Endodermal cell (in vitro differentiated cells): ENCODE measurements at regions not wholly inside any gene's neighbourhood (a gene's known extent, or its start where the extent isn't known, plus 50 kb on each side); places are given as distances from the start of the nearest gene placed in this dataset.

Experiments used
- DNase-seq: peaks from one replicate; pipeline ENCODE4 v3.0.0-alpha.2; 2017
- H3K27ac ChIP-seq: 2 replicates; pipeline ENCODE4 v1.5.1; 2013; ENCODE audit warnings: mild to moderate bottlenecking, low read depth, low read length, moderate library complexity
- H3K27me3 ChIP-seq: 2 replicates; pipeline ENCODE4 v1.6.1; 2013; ENCODE audit warnings: mild to moderate bottlenecking, low read length, moderate library complexity; ENCODE audit not compliant: insufficient read depth, control insufficient read depth, poor library complexity, severe bottlenecking
- H3K36me3 ChIP-seq: 2 replicates; pipeline ENCODE4 v1.7.0; 2013; ENCODE audit warnings: mild to moderate bottlenecking, low read length, moderate library complexity; ENCODE audit not compliant: control insufficient read depth, insufficient read depth
- H3K4me1 ChIP-seq: one replicate; pipeline ENCODE4 v1.7.0; 2013; ENCODE audit warnings: low read length; ENCODE audit not compliant: control insufficient read depth, insufficient read depth
- H3K4me3 ChIP-seq: 2 replicates; pipeline ENCODE4 v1.5.1; 2013; ENCODE audit warnings: mild to moderate bottlenecking, low read length, moderate library complexity
- H3K9ac ChIP-seq: 2 replicates; pipeline ENCODE4 v1.6.1; 2013; ENCODE audit warnings: mild to moderate bottlenecking, low read length, moderate library complexity; ENCODE audit not compliant: poor library complexity, severe bottlenecking; ENCODE audit errors: extremely low read depth
- H3K9me3 ChIP-seq: 2 replicates; pipeline ENCODE4 v1.6.1; 2013; ENCODE audit warnings: mild to moderate bottlenecking, low read length, moderate library complexity; ENCODE audit not compliant: control insufficient read depth
- H3K27ac Mint-ChIP-seq: 2 replicates; pipeline ENCODE4 v1.8.0; 2020; ENCODE audit warnings: mixed read lengths
- H3K27me3 Mint-ChIP-seq: 2 replicates; pipeline ENCODE4 v1.8.0; 2021; ENCODE audit warnings: mild to moderate bottlenecking, mixed read lengths; ENCODE audit not compliant: insufficient read depth
- H3K36me3 Mint-ChIP-seq: 2 replicates; pipeline ENCODE4 v1.8.0; 2020; ENCODE audit warnings: low read depth, mixed read lengths
- H3K4me1 Mint-ChIP-seq: 2 replicates; pipeline ENCODE4 v1.8.0; 2020; ENCODE audit warnings: mixed read lengths
- H3K4me3 Mint-ChIP-seq: 2 replicates; pipeline ENCODE4 v1.8.0; 2020; ENCODE audit warnings: mild to moderate bottlenecking, moderate library complexity, mixed read lengths
- H3K9me3 Mint-ChIP-seq: 2 replicates; pipeline ENCODE4 v1.8.0; 2020; ENCODE audit warnings: mild to moderate bottlenecking, mixed read lengths
- WGBS, 2 experiments: methylation state at CpG; one replicate each; pipeline versions ENCODE4 v1.1.5 to v1.1.7; 2013; ENCODE audit warnings: missing lambda C conversion rate in 2 of 2, mixed read lengths in 1 of 2; ENCODE audit not compliant: insufficient coverage in 1 of 2, insufficient read length in 1 of 2; 5-methylcytosine and 5-hydroxymethylcytosine counted together
- TF ChIP-seq, protein P1 (sequence below): fragments of 200-600 bp; sonication (generic); conservative IDR thresholded peaks from 2 replicates; pipeline ENCODE4 v1.5.0; 2021; ENCODE audit warnings: antibody characterized with exemption, mild to moderate bottlenecking

- no peaks in the 10 kb centered on the region for H3K4me1 ChIP-seq
- no peaks in the 10 kb centered on the region for H3K27me3 ChIP-seq
- H3K9me3 Mint-ChIP-seq = no peaks in the 10 kb centered on the region
- H3K36me3 ChIP-seq = no peaks in the 10 kb centered on the region
- TF ChIP-seq, protein P1, sequence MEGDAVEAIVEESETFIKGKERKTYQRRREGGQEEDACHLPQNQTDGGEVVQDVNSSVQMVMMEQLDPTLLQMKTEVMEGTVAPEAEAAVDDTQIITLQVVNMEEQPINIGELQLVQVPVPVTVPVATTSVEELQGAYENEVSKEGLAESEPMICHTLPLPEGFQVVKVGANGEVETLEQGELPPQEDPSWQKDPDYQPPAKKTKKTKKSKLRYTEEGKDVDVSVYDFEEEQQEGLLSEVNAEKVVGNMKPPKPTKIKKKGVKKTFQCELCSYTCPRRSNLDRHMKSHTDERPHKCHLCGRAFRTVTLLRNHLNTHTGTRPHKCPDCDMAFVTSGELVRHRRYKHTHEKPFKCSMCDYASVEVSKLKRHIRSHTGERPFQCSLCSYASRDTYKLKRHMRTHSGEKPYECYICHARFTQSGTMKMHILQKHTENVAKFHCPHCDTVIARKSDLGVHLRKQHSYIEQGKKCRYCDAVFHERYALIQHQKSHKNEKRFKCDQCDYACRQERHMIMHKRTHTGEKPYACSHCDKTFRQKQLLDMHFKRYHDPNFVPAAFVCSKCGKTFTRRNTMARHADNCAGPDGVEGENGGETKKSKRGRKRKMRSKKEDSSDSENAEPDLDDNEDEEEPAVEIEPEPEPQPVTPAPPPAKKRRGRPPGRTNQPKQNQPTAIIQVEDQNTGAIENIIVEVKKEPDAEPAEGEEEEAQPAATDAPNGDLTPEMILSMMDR = no peak
- no peak overlapping the region for H3K4me3 ChIP-seq
- peaks cover 16% of the 10 kb centered on the region for H3K27me3 Mint-ChIP-seq
- no peak overlapping the region for H3K27ac Mint-ChIP-seq
- H3K27ac ChIP-seq = no peak overlapping the region
- H3K4me3 Mint-ChIP-seq = no peak overlapping the region
- H3K4me1 Mint-ChIP-seq = peaks cover 4% of the 10 kb centered on the region
- H3K36me3 Mint-ChIP-seq = no peaks in the 10 kb centered on the region
- no peak for DNase-seq
- no peak overlapping the region for H3K9ac ChIP-seq
- 95 to 97% methylated on average over 3 of the region's 3 CpGs for WGBS, 2 experiments
- no peaks in the 10 kb centered on the region for H3K9me3 ChIP-seq
Measured at GRCh38 chr18:24633121-24633520, 172.7 kb downstream of the HRH4 start.

DNA sequence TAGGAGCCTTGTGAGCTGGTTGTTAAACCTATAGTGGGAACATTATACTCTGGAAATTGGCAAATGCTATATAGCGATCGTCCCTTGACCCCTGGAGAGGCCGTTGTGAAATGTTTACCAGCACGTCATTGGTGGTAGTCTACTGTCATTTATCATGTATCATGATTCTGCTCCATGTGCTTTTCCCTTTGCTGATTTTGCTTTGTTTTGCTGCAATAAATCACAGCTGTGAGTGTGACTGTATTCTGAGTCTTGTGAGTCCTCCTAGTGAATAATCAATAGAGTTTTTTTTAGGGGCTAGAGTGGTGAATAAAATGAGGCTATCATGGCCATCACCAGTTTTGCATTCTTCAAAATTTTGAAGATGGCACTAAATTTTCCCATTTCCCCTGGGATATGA lies 189.1 kb downstream of the HRH4 start:
- H3K27ac Mint-ChIP-seq = no peak overlapping the region
- TF ChIP-seq, protein P1 = no peak
- no peaks in the 10 kb centered on the region for H3K9me3 Mint-ChIP-seq

GRCh38 chr18:24651434-24651833 lies 191.0 kb downstream of the HRH4 start:
- no peaks in the 10 kb centered on the region for H3K27me3 Mint-ChIP-seq
- DNase-seq = no peak
- no peaks in the 10 kb centered on the region for H3K9me3 Mint-ChIP-seq
- H3K4me1 ChIP-seq = no peaks in the 10 kb centered on the region
- no peak overlapping the region for H3K27ac Mint-ChIP-seq
- no peak overlapping the region for H3K4me3 ChIP-seq
- H3K9me3 ChIP-seq = no peaks in the 10 kb centered on the region
- H3K27ac ChIP-seq = no peak overlapping the region
- H3K27me3 ChIP-seq = no peaks in the 10 kb centered on the region
- no peaks in the 10 kb centered on the region for H3K4me1 Mint-ChIP-seq
- WGBS, 2 experiments = 92% methylated on average over 2 of the region's 2 CpGs; no CpG with 5 or more reads in 1 of the 2 experiments
- H3K36me3 ChIP-seq = no peaks in the 10 kb centered on the region
- no peaks in the 10 kb centered on the region for H3K36me3 Mint-ChIP-seq
- TF ChIP-seq, protein P1 = no peak
- no peak overlapping the region for H3K4me3 Mint-ChIP-seq
- no peak overlapping the region for H3K9ac ChIP-seq

More for the DNA sequence above, 189.1 kb downstream of the HRH4 start:
- no peak for DNase-seq
- Histone ChIP-seq H3K9ac (no peak overlapping the region), H3K4me3 (no peak overlapping the region), H3K4me1 (no peaks in the 10 kb centered on the region), H3K9me3 (no peaks in the 10 kb centered on the region), H3K27ac (no peak overlapping the region), H3K27me3 (no peaks in the 10 kb centered on the region), H3K36me3 (no peaks in the 10 kb centered on the region)
- Mint-ChIP-seq H3K36me3 (no peaks in the 10 kb centered on the region), H3K27me3 (no peaks in the 10 kb centered on the region), H3K4me3 (no peak overlapping the region), H3K4me1 (no peaks in the 10 kb centered on the region)
- WGBS, 2 experiments = 90% methylated on average over 2 to 4 of the region's 4 CpGs
